B cell (primary cell): ENCODE measurements at regions not wholly inside any gene's neighbourhood (a gene's known extent, or its start where the extent isn't known, plus 50 kb on each side); places are given as distances from the start of the nearest gene placed in this dataset.

Experiments used
- ATAC-seq: fragments of 200-7000 bp; cut with Tn5 transposase; one replicate; pipeline ENCODE4 v1.10.0; 2021; ENCODE audit warnings: low read depth, mild to moderate bottlenecking, moderate number of reproducible peaks, moderate library complexity
- CTCF ChIA-PET: fragments of 350-600 bp; sonication (Branson Sonifier 250); formaldehyde crosslinking; loops from one replicate; lab custom pipeline; 2021; ENCODE audit warnings: antibody characterized with exemption, inconsistent platforms; lab: Charles Lee
- POLR2A ChIA-PET: fragments of 350-600 bp; sonication (Branson Sonifier 250); formaldehyde crosslinking; loops from one replicate; lab custom pipeline; 2021; ENCODE audit warnings: antibody characterized with exemption; lab: Charles Lee
- DNase-seq: peaks from one replicate; pipeline ENCODE4 v3.0.0; 2013
- H2AFZ ChIP-seq: 2 replicates; pipeline ENCODE4 v1.6.1; 2012; ENCODE audit warnings: mild to moderate bottlenecking, low read depth, low read length; ENCODE audit not compliant: insufficient read depth, poor library complexity, severe bottlenecking
- H3K27ac ChIP-seq, 2 donors: 1 replicate in 1 of 2; 2 replicates in 1 of 2; pipeline ENCODE4 v1.5.1; 2012 to 2013; ENCODE audit warnings: low read length in 2 of 2, mild to moderate bottlenecking in 2 of 2, moderate library complexity in 1 of 2
- H3K27me3 ChIP-seq, 4 experiments: fragments of 200-600 bp in 1 of 4; sonication (generic) in 1 of 4; replicated peaks in 1 of 4; 1 replicate in 2 of 4; 2 replicates in 2 of 4; pipeline versions ENCODE4 v1.6.1 to v1.7.0; 2013 to 2016; ENCODE audit warnings: low read length in 3 of 4, mild to moderate bottlenecking in 2 of 4, mixed read lengths in 1 of 4, moderate library complexity in 1 of 4; ENCODE audit not compliant: insufficient read depth in 4 of 4, control insufficient read depth in 3 of 4; ENCODE audit errors: control extremely low read depth in 1 of 4
- H3K36me3 ChIP-seq, 2 experiments: replicated peaks in 1 of 2; 1 replicate in 1 of 2; 2 replicates in 1 of 2; pipeline versions ENCODE4 v1.6.1 to v1.7.1; 2013; ENCODE audit warnings: low read length in 1 of 2; ENCODE audit not compliant: insufficient read depth in 2 of 2, control insufficient read depth in 1 of 2; ENCODE audit errors: control extremely low read depth in 1 of 2, extremely low read depth in 1 of 2
- H3K4me1 ChIP-seq, 2 donors: fragments of 200-600 bp in 1 of 2; sonication (generic) in 1 of 2; 1 replicate in 1 of 2; 2 replicates in 1 of 2; pipeline versions ENCODE4 v1.5.1 to v1.6.1; 2013 to 2017; ENCODE audit warnings: low read length in 2 of 2; ENCODE audit not compliant: control insufficient read depth in 2 of 2, insufficient read depth in 2 of 2
- H3K4me2 ChIP-seq: replicated peaks from 2 replicates; pipeline ENCODE3; 2012; ENCODE audit warnings: mild to moderate bottlenecking, low read depth, low read length; ENCODE audit not compliant: poor library complexity, severe bottlenecking
- H3K4me3 ChIP-seq, 5 experiments: fragments of 200-600 bp in 1 of 5; sonication (generic) in 1 of 5; 1 replicate in 3 of 5; 2 replicates in 2 of 5; pipeline versions ENCODE4 v1.5.1 to v1.7.0; 2011 to 2016; ENCODE audit warnings: low read length in 4 of 5, mild to moderate bottlenecking in 4 of 5, low read depth in 2 of 5, control low read depth in 1 of 5, moderate library complexity in 1 of 5; ENCODE audit not compliant: insufficient read depth in 1 of 5; ENCODE audit errors: control extremely low read depth in 1 of 5, extremely low read depth in 1 of 5
- H3K79me2 ChIP-seq: fragments of 200-600 bp; sonication (generic); one replicate; pipeline ENCODE4 v1.6.0; 2016; ENCODE audit warnings: low read length; ENCODE audit not compliant: control insufficient read depth, insufficient read depth
- H3K9ac ChIP-seq: fragments of 200-600 bp; sonication (generic); 2 replicates; pipeline ENCODE4 v1.6.1; 2017; ENCODE audit warnings: mild to moderate bottlenecking, low read length, moderate library complexity
- H3K9me3 ChIP-seq, 3 donors: one replicate each; pipeline versions ENCODE4 v1.6.1 to v1.7.1; 2013; ENCODE audit warnings: low read length in 2 of 3; ENCODE audit not compliant: control insufficient read depth in 2 of 3, insufficient read depth in 1 of 3; ENCODE audit errors: control extremely low read depth in 1 of 3
- H4K20me1 ChIP-seq: 2 replicates; pipeline ENCODE4 v1.6.0; 2012; ENCODE audit warnings: mild to moderate bottlenecking, low read length; ENCODE audit not compliant: insufficient read depth, control insufficient read depth, poor library complexity, severe bottlenecking
- H3K27ac Mint-ChIP-seq: one replicate; pipeline ENCODE4 v1.8.0; 2021; ENCODE audit warnings: mixed read lengths
- H3K27me3 Mint-ChIP-seq: one replicate; pipeline ENCODE4 v1.8.0; 2021; ENCODE audit warnings: mixed read lengths
- H3K4me1 Mint-ChIP-seq: one replicate; pipeline ENCODE4 v1.8.0; 2021; ENCODE audit warnings: mixed read lengths
- H3K4me3 Mint-ChIP-seq: one replicate; pipeline ENCODE4 v1.8.0; 2021; ENCODE audit warnings: mixed read lengths
- H3K9me3 Mint-ChIP-seq: one replicate; pipeline ENCODE4 v1.8.0; 2022; ENCODE audit warnings: mixed read lengths; ENCODE audit not compliant: insufficient read depth
- CTCF ChIP-seq: fragments of 200-600 bp; IDR thresholded peaks from one replicate; pipeline ENCODE4 v1.8.0; 2022; ENCODE audit warnings: antibody characterized with exemption, mild to moderate bottlenecking
- EZH2 ChIP-seq: IDR thresholded peaks from 2 replicates; pipeline ENCODE4 v1.6.1; 2012; ENCODE audit warnings: borderline replicate concordance, low read depth, mild to moderate bottlenecking, moderate library complexity, low read length; ENCODE audit not compliant: insufficient read depth, poor library complexity, severe bottlenecking
- WGBS: methylation state at CpG from one replicate; pipeline ENCODE4 v1.1.5; 2013; ENCODE audit warnings: missing lambda C conversion rate; ENCODE audit not compliant: insufficient coverage; 5-methylcytosine and 5-hydroxymethylcytosine counted together
- intact Hi-C: fragments of 100-400 bp; cut with micrococcal nuclease; formaldehyde crosslinking; loops from one replicate; pipeline ENCODE4 v1.10.0; 2022

DNA sequence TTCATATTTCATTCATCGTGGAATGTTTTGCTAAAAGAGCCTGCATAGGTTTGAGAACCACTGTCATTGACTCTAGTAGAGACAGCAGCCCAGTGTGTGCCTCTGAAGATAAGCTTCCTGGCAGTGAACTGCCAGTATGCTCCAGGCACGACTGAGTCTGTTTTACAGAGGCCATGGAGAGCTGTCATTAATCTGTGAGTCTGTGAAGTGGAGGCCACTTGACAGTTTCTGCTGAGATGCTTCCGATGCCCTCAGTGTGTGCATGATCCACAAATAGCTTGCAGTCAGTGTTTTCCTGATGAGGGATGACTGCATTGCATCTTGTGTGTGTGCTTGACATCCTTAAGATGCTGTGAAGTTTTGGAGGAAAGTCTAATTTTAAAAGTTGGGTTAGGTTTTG, 162.2 kb downstream of the PFKFB3 start:
- no peak overlapping the region for H3K27ac Mint-ChIP-seq
- H3K4me3 ChIP-seq = no peak overlapping the region
- peaks cover 0 to 4% (median 0%) of the 10 kb centered on the region in 4 experiments for H3K27me3 ChIP-seq
- no peaks in the 10 kb centered on the region for H3K79me2 ChIP-seq
- H3K9me3 Mint-ChIP-seq = peaks cover 3% of the 10 kb centered on the region
- H3K27ac ChIP-seq = no peak overlapping the region
- intact Hi-C loops = no loop called here
- no peak for TF ChIP-seq EZH2
- no peak for TF ChIP-seq CTCF
- H3K4me2 ChIP-seq = no peak overlapping the region
- peaks cover 3 to 4% of the 10 kb centered on the region in 2 donors for H3K4me1 ChIP-seq
- CTCF ChIA-PET = interaction anchor here (1.0 kb wide), 1 partner anchor 163 kb away, joined by 3 read pairs; the partner anchor contains the start of gene PFKFB3
- H3K4me3 Mint-ChIP-seq = no peak overlapping the region
- H4K20me1 ChIP-seq = no peaks in the 10 kb centered on the region
- H3K9me3 ChIP-seq = peaks cover 0 to 7% (median 2%) of the 10 kb centered on the region in 3 donors
- H2AFZ ChIP-seq = no peak overlapping the region
- no peaks in the 10 kb centered on the region for H3K27me3 Mint-ChIP-seq
- peaks cover 6% of the 10 kb centered on the region for H3K4me1 Mint-ChIP-seq
- WGBS = 94% methylated on average over 3 of the region's 3 CpGs
- no peaks in the 10 kb centered on the region for H3K36me3 ChIP-seq
- H3K9ac ChIP-seq = no peak overlapping the region
- DNase-seq (no peak), ATAC-seq (no peak)
- POLR2A ChIA-PET = no interaction called here

DNA sequence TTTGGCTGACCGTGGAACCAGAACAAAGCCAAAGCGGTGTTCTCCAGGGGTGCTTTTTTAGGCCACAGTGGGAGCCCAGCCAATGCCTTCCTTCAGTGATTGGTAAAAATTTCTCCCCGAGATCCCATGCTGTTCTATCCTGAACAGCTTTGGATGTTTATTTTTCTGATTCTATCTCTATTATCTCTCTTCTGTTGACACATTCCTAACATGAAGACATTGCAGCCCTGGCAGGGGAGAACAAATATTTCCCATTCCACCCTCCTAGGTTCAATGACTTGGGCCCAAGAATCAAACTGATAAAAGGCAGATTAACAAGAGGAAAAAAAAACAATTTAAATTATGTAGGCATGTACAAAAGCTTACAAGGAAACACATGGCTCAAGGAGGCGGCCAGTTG, 162.7 kb downstream of the PFKFB3 start:
- Histone ChIP-seq H3K4me1 (peaks cover 3 to 4% of the 10 kb centered on the region in 2 donors), H3K36me3 (no peaks in the 10 kb centered on the region), H2AFZ (no peak overlapping the region), H3K9me3 (peaks cover 0 to 3% (median under 1%) of the 10 kb centered on the region in 3 donors), H3K9ac (no peak overlapping the region), H3K27ac (no peak overlapping the region), H3K4me3 (no peak overlapping the region), H3K79me2 (no peaks in the 10 kb centered on the region), H3K4me2 (no peak overlapping the region), H3K27me3 (peaks cover 0 to 4% (median 0%) of the 10 kb centered on the region in 4 experiments), H4K20me1 (no peaks in the 10 kb centered on the region)
- ChIA-PET POLR2A (interaction anchor here (1.1 kb wide), 1 partner anchor 10 kb away, joined by 3 read pairs; no protein-coding TSS in a partner anchor), CTCF (interaction anchor here (1.0 to 1.2 kb wide), 2 partner anchors 12 to 37 kb away, joined by 3 to 4 read pairs; no protein-coding TSS in a partner anchor)
- intact Hi-C loops = no loop called here
- DNase-seq (no peak), ATAC-seq (no peak)
- peaks cover 2% of the 10 kb centered on the region for H3K9me3 Mint-ChIP-seq
- H3K27ac Mint-ChIP-seq = no peak overlapping the region
- no peaks in the 10 kb centered on the region for H3K27me3 Mint-ChIP-seq
- peaks cover 6% of the 10 kb centered on the region for H3K4me1 Mint-ChIP-seq
- TF ChIP-seq EZH2 (no peak), CTCF (no peak)
- 100% methylated on average over 2 of the region's 4 CpGs for WGBS
- no peak overlapping the region for H3K4me3 Mint-ChIP-seq
